GM12878 (cell line): ENCODE measurements at regions not wholly inside any gene's neighbourhood (a gene's known extent, or its start where the extent isn't known, plus 50 kb on each side); places are given as distances from the start of the nearest gene placed in this dataset.
"Not testable (repeated sequence)": the region's sequence is repeated elsewhere in the genome, so short reads cannot be mapped to it uniquely, and the experiment has no call there.

Experiments
- CEBPB ChIP-seq, 2 experiments: fragments of 150-350 bp in 1 of 2; IDR thresholded peaks; 2 replicates each; pipeline ENCODE4 v1.6.1; 2012 to 2014; ENCODE audit warnings: low read depth in 2 of 2, low read length in 2 of 2, borderline replicate concordance in 1 of 2, inconsistent platforms in 1 of 2
- GABPA ChIP-seq: IDR thresholded peaks from 2 replicates; pipeline ENCODE4 v1.6.1; 2014; ENCODE audit warnings: antibody characterized with exemption, low read depth, mild to moderate bottlenecking, inconsistent platforms
- MYB ChIP-seq: fragments of 150-350 bp; IDR thresholded peaks from 2 replicates; pipeline ENCODE4 v1.6.1; 2014; ENCODE audit warnings: mild to moderate bottlenecking, low read depth, low read length, borderline replicate concordance
- REST ChIP-seq: IDR thresholded peaks from 2 replicates; pipeline ENCODE4 v1.6.1; 2012; ENCODE audit warnings: mild to moderate bottlenecking, low read depth, low read length
- ZZZ3 ChIP-seq: IDR thresholded peaks from 2 replicates; pipeline ENCODE4 v1.6.1; 2011; ENCODE audit warnings: low read depth; ENCODE audit not compliant: control insufficient read depth, insufficient read length

- TF ChIP-seq MYB; CEBPB (IDR thresholded peaks at IDR 0.05; ENCODE audit: borderline replicate concordance in 1 of 2, low read depth in 2 of 2, low read length in 2 of 2); REST; ZZZ3; GABPA: not testable (repeated sequence)
Measured at GRCh38 chr9:42421630-42422029, 238.2 kb downstream of the SPATA31A6 start.
